Right lobe of liver (tissue), 6 donors: ENCODE measurements at regions not wholly inside any gene's neighbourhood (a gene's known extent, or its start where the extent isn't known, plus 50 kb on each side); places are given as distances from the start of the nearest gene placed in this dataset.

Experiments
- ATAC-seq, 4 donors: fragments of 200-7000 bp; cut with Tn5 transposase; one replicate each; pipeline ENCODE4 v1.9.1; 2020; ENCODE audit warnings: mild to moderate bottlenecking in 4 of 4, moderate library complexity in 4 of 4
- DNase-seq, 3 donors: peaks; one replicate each; pipeline ENCODE4 v3.0.0-alpha.2; 2020
- H3K27ac ChIP-seq, 3 donors: fragments of 200-600 bp; one replicate each; pipeline ENCODE4 v1.8.0; 2022
- H3K27me3 ChIP-seq, 2 donors: fragments of 200-600 bp; one replicate each; pipeline ENCODE4 v1.8.0; 2022
- H3K36me3 ChIP-seq, 4 donors: fragments of 200-600 bp; sonication (generic) in 1 of 4; one replicate each; pipeline versions ENCODE4 v1.5.1 to v1.8.0; 2017 to 2022; ENCODE audit warnings: control low read depth in 1 of 4
- H3K4me1 ChIP-seq, 4 donors: fragments of 200-600 bp; sonication (generic) in 1 of 4; one replicate each; pipeline versions ENCODE4 v1.5.1 to v1.8.0; 2017 to 2022; ENCODE audit warnings: control low read depth in 1 of 4
- H3K4me3 ChIP-seq, 3 donors: fragments of 200-600 bp; one replicate each; pipeline ENCODE4 v1.8.0; 2022
- H3K9me3 ChIP-seq, 4 donors: fragments of 200-600 bp; sonication (generic) in 1 of 4; one replicate each; pipeline versions ENCODE4 v1.5.1 to v1.8.0; 2017 to 2022; ENCODE audit warnings: control low read depth in 1 of 4
- POLR2A ChIP-seq: fragments of 450-650 bp; IDR thresholded peaks from one replicate; pipeline ENCODE4 v1.6.1; 2017; ENCODE audit warnings: antibody characterized with exemption, mild to moderate bottlenecking
- WGBS: methylation state at CpG from one replicate; pipeline ENCODE4 v1.1.6; 2018; ENCODE audit warnings: low coverage, low lambda C conversion rate; ENCODE audit not compliant: insufficient coverage; ENCODE audit errors: missing lambda C conversion rate; 5-methylcytosine and 5-hydroxymethylcytosine counted together
- intact Hi-C, 2 donors: fragments of 100-400 bp; cut with DNase I; formaldehyde crosslinking; loops; one replicate each; pipeline versions ENCODE4 v1.11.2 to v1.14.1; 2022
- TF ChIP-seq, protein P1 (sequence below), 4 donors: fragments of 200-600 bp in 3 of 4; fragments of 450-650 bp in 1 of 4; IDR thresholded peaks; one replicate each; pipeline versions ENCODE4 v1.5.1 to v1.8.0; 2016 to 2022; ENCODE audit warnings: antibody characterized with exemption in 4 of 4, mild to moderate bottlenecking in 2 of 4
- donor health status: DM: no; HTN: yes; CAD: no.
- donor health status: DM: no; HTN: no; CAD: no.
- donor health status: DM: no; HTN: no; CAD: no.
- donor health status: DM: no; HTN: yes; CAD: no.
- donor health status: DM: no; HTN: yes; CAD: no.

DNA sequence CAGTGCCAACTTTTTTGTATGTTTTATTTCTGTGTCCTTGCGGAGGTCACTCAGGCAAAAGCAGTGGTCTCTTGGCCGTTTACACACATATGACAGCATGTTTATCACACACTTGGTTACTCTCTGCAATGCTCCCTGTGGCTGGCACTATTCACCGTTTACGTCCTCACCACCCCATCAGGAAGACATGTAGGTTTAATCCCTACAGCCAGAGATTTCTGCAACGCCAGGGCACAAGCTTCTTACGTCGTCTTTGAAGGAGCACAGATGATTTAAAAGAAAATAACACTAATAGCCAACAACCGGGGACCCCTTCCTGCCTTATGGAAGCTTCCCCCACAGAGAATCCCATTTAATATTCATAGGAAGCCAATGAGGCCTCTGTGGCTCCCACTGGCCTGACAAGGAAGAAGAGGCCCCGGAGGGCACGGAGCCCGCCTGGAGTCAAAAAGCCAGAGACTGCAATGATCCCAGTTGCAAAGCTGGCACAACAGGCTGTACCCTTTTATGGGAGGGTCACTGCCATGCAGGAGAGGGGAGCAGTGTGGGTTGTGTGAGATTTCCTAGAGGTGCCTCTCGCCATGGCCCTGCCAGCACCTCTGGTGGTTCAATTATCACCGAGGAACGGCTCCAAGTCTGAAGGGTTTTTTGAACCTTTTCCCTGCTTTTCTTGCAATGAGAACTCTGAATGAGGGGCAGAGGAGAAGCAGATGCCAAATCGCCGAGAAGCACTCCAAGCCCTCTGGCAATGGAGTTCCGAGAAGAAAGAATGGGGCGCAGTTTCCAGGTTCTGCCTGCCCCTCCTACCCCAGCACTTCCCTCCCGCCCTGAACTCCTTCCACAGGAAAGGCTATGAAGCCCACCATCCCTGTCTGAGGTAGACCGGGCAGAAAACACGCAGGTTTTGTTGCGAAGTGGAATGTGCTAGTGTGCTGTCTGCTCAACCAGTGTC is 96.2 kb downstream of the THBS2 start:
- H3K4me1 ChIP-seq = no peaks in the 10 kb centered on the region
- H3K9me3 ChIP-seq = no peaks in the 10 kb centered on the region
- ATAC-seq (no peak), DNase-seq (no peak)
- no peaks in the 10 kb centered on the region for H3K27me3 ChIP-seq
- H3K27ac ChIP-seq = no peak overlapping the region
- TF ChIP-seq, protein P1, sequence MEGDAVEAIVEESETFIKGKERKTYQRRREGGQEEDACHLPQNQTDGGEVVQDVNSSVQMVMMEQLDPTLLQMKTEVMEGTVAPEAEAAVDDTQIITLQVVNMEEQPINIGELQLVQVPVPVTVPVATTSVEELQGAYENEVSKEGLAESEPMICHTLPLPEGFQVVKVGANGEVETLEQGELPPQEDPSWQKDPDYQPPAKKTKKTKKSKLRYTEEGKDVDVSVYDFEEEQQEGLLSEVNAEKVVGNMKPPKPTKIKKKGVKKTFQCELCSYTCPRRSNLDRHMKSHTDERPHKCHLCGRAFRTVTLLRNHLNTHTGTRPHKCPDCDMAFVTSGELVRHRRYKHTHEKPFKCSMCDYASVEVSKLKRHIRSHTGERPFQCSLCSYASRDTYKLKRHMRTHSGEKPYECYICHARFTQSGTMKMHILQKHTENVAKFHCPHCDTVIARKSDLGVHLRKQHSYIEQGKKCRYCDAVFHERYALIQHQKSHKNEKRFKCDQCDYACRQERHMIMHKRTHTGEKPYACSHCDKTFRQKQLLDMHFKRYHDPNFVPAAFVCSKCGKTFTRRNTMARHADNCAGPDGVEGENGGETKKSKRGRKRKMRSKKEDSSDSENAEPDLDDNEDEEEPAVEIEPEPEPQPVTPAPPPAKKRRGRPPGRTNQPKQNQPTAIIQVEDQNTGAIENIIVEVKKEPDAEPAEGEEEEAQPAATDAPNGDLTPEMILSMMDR (IDR thresholded peaks at IDR 0.05) = no peak
- TF ChIP-seq POLR2A = no peak
- H3K36me3 ChIP-seq = no peaks in the 10 kb centered on the region
- WGBS = 66% methylated on average over 18 of the region's 22 CpGs
- no peak overlapping the region for H3K4me3 ChIP-seq
- intact Hi-C loops = no loop called here

DNA sequence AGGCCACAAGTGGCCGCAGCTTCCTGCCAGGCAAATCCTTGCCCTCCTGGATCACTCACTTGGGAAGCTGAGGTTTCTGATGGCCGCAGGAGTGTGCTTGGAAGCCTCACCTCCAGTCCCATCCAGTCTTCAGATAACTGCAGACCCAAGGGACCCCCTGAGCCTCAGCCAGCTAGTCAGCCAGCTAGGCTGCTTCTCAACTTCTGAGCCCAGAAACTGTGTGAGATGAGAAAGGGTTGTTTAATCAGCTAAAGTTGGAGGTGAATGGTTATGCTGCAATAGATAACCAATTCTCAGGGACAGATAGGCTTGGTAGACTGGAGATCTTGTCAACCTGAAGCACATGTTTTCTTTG is 96.9 kb downstream of the THBS2 start:
- Histone ChIP-seq H3K36me3 (no peaks in the 10 kb centered on the region), H3K4me1 (no peaks in the 10 kb centered on the region), H3K27me3 (no peaks in the 10 kb centered on the region), H3K27ac (no peak overlapping the region), H3K4me3 (no peak overlapping the region), H3K9me3 (no peaks in the 10 kb centered on the region)
- no peak for DNase-seq
- no peak for TF ChIP-seq POLR2A
- TF ChIP-seq, protein P1 (IDR thresholded peaks at IDR 0.05) = no peak
- intact Hi-C loops = no loop called here
- WGBS = no CpG with 5 or more reads among the region's 2 CpGs
- no peak for ATAC-seq

DNA sequence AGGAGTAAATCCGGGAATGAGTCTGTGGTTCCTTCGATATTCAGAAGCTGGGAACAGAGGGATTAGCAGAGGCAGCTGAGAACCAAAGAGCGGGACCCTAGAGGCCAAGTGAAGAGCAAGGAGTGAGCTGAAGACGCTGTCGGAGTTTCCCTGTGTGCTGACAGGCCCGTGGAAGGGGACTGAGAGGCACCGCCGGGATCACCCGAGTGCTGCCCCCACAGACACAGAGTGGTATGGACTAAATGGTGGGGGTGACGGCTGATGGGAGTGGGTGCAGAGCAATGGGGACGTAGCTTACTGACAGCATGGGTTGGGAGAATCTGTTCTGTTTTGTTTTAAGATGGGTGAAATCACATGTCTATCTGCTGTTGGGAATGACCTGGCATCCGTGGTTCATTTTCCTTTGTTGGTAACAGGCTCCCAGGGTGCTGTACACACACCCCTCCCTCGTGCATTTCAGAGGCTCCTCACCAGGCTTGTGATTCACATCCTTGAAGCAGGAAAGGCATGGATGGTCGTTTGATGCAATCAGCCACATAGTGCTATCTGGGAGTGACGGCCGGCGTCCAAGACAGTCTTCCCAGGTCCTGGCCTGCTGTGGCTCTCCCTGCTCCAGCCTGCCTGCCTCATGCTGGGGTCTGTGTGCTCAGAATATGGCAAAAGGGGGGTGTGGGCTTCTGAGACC is 97.4 kb downstream of the THBS2 start:
- Histone ChIP-seq H3K27ac (no peak overlapping the region), H3K36me3 (no peaks in the 10 kb centered on the region), H3K4me3 (no peak overlapping the region), H3K27me3 (no peaks in the 10 kb centered on the region), H3K9me3 (no peaks in the 10 kb centered on the region), H3K4me1 (no peaks in the 10 kb centered on the region)
- TF ChIP-seq, protein P1 (IDR thresholded peaks at IDR 0.05) = no peak
- TF ChIP-seq POLR2A = no peak
- DNase-seq (no peak), ATAC-seq (no peak)
- WGBS = 56% methylated on average over 12 of the region's 17 CpGs
- intact Hi-C loops = no loop called here

DNA sequence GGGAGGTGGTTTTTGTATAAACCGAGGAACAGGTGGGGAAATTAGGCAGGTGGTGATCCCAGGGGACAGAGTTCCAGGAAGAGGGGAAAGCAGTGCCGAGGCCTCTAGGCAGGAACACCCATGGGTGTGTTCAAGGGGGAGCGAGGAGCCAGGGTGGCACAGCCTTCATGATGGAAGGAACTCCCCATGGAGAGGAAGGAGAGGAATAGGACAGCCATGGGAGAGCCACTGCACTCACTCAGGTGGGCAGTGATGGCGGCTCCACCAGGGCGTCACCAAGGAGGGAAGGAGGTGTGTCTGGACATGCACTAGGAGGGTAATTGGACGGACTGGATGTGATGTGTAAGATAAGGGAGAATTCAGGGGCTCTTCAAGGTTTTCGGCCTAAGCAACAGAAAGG is 98.2 kb downstream of the THBS2 start:
- ATAC-seq = no peak
- DNase-seq = no peak
- Histone ChIP-seq H3K27me3 (no peaks in the 10 kb centered on the region), H3K4me1 (no peaks in the 10 kb centered on the region), H3K27ac (no peak overlapping the region), H3K9me3 (no peaks in the 10 kb centered on the region), H3K36me3 (no peaks in the 10 kb centered on the region), H3K4me3 (no peak overlapping the region)
- TF ChIP-seq POLR2A = no peak
- TF ChIP-seq, protein P1 (IDR thresholded peaks at IDR 0.05) = no peak
- intact Hi-C loops = no loop called here
- 78% methylated on average over 6 of the region's 7 CpGs for WGBS
